ENCODE measurements at regions not wholly inside any gene's neighbourhood (a gene's known extent, or its start where the extent isn't known, plus 50 kb on each side); places are given as distances from the start of the nearest gene placed in this dataset.
A peak's percentile ranks its signal among the peaks of the same experiment; 100 is the strongest.

- DNase-seq, result no peak
- CTCF ChIA-PET, result interaction anchor here (0.7 to 1.3 kb wide), 4 partner anchors 11 to 58 kb away, joined by 3 to 7 read pairs (median 3); no protein-coding TSS in a partner anchor
- Mint-ChIP-seq H3K4me3 (ENCODE audit: low read depth, unreplicated experiment) (no peak overlapping the region), H3K4me1 (ENCODE audit: low read depth, unreplicated experiment) (peaks cover 55% of the 10 kb centered on the region), H3K27me3 (ENCODE audit: unreplicated experiment) (no peaks in the 10 kb centered on the region), H3K9me3 (ENCODE audit: low read depth, unreplicated experiment) (no peaks in the 10 kb centered on the region), H3K36me3 (ENCODE audit: insufficient read depth, unreplicated experiment) (no peaks in the 10 kb centered on the region), H3K27ac (ENCODE audit: unreplicated experiment) (no peak overlapping the region)
- TF ChIP-seq CTCF (IDR thresholded peaks at IDR 0.05; ENCODE audit: unreplicated experiment), result no peak
- intact Hi-C loops (cut with micrococcal nuclease; ENCODE audit: unreplicated experiment), result no loop called here
- BruUV-seq (replicated peaks), result no TSS peak
Measured at GRCh38 chr1:88169939-88170338, 514.1 kb upstream of the PKN2 start.

- H3K9me3 Mint-ChIP-seq (ENCODE audit: low read depth, unreplicated experiment), result no peaks in the 10 kb centered on the region
- intact Hi-C loops (cut with micrococcal nuclease; ENCODE audit: unreplicated experiment), result loop anchor here (2.0 to 5.0 kb wide), 4 partner anchors 62 to 848 kb away; partner anchors contain the start of gene LMO4
- peaks cover 60% of the 10 kb centered on the region for H3K4me1 Mint-ChIP-seq (ENCODE audit: low read depth, unreplicated experiment)
- H3K4me3 Mint-ChIP-seq (ENCODE audit: low read depth, unreplicated experiment), result peak overlapping the region; percentile 51
- H3K27me3 Mint-ChIP-seq (ENCODE audit: unreplicated experiment), result no peaks in the 10 kb centered on the region
- no peak for DNase-seq
- TF ChIP-seq CTCF (IDR thresholded peaks at IDR 0.05; ENCODE audit: unreplicated experiment), result no peak
- H3K36me3 Mint-ChIP-seq (ENCODE audit: insufficient read depth, unreplicated experiment), result no peaks in the 10 kb centered on the region
- CTCF ChIA-PET, result interaction anchor here (0.6 to 1.0 kb wide), 3 partner anchors 50 to 199 kb away, joined by 3 to 5 read pairs (median 4); no protein-coding TSS in a partner anchor
- peak overlapping the region; percentile 85 for H3K27ac Mint-ChIP-seq (ENCODE audit: unreplicated experiment)
- BruUV-seq (replicated peaks), result no TSS peak
Measured at GRCh38 chr1:88175120-88175630, 508.9 kb upstream of the PKN2 start.

- peak; percentile 61 for DNase-seq
- intact Hi-C loops (cut with micrococcal nuclease; ENCODE audit: unreplicated experiment), result loop anchor here (2.0 to 5.0 kb wide), 4 partner anchors 63 to 848 kb away; partner anchors contain the start of gene LMO4
- Mint-ChIP-seq H3K27me3 (ENCODE audit: unreplicated experiment) (no peaks in the 10 kb centered on the region), H3K27ac (ENCODE audit: unreplicated experiment) (peak overlapping the region; percentile 85), H3K4me3 (ENCODE audit: low read depth, unreplicated experiment) (peak overlapping the region; percentile 51), H3K36me3 (ENCODE audit: insufficient read depth, unreplicated experiment) (no peaks in the 10 kb centered on the region), H3K9me3 (ENCODE audit: low read depth, unreplicated experiment) (no peaks in the 10 kb centered on the region), H3K4me1 (ENCODE audit: low read depth, unreplicated experiment) (peaks cover 64% of the 10 kb centered on the region)
- BruUV-seq (replicated peaks), result no TSS peak
- TF ChIP-seq CTCF (IDR thresholded peaks at IDR 0.05; ENCODE audit: unreplicated experiment), result no peak
- CTCF ChIA-PET, result interaction anchor here (0.6 to 1.0 kb wide), 4 partner anchors 51 to 199 kb away, joined by 3 to 5 read pairs (median 4); no protein-coding TSS in a partner anchor
Measured at GRCh38 chr1:88175631-88176226, 508.3 kb upstream of the PKN2 start.

- no peaks in the 10 kb centered on the region for H3K36me3 Mint-ChIP-seq (ENCODE audit: insufficient read depth, unreplicated experiment)
- TF ChIP-seq CTCF (IDR thresholded peaks at IDR 0.05; ENCODE audit: unreplicated experiment), result no peak
- H3K27ac Mint-ChIP-seq (ENCODE audit: unreplicated experiment), result peak overlapping the region; percentile 12
- H3K4me3 Mint-ChIP-seq (ENCODE audit: low read depth, unreplicated experiment), result no peak overlapping the region
- intact Hi-C loops (cut with micrococcal nuclease; ENCODE audit: unreplicated experiment), result loop anchor here (1.0 to 10.0 kb wide), 7 partner anchors 42 to 885 kb away; partner anchors contain the start of gene LMO4
- no peaks in the 10 kb centered on the region for H3K27me3 Mint-ChIP-seq (ENCODE audit: unreplicated experiment)
- CTCF ChIA-PET, result interaction anchor here (0.5 to 1.6 kb wide), 13 partner anchors 10 to 369 kb away, joined by 3 to 16 read pairs (median 5); no protein-coding TSS in a partner anchor
- DNase-seq, result no peak
- no TSS peak for BruUV-seq (replicated peaks)
- H3K4me1 Mint-ChIP-seq (ENCODE audit: low read depth, unreplicated experiment), result peaks cover 44% of the 10 kb centered on the region
- H3K9me3 Mint-ChIP-seq (ENCODE audit: low read depth, unreplicated experiment), result no peaks in the 10 kb centered on the region
Measured at GRCh38 chr1:88179943-88180342, 504.1 kb upstream of the PKN2 start.
